ENCODE measurements at regions not wholly inside any gene's neighbourhood (a gene's known extent, or its start where the extent isn't known, plus 50 kb on each side); places are given as distances from the start of the nearest gene placed in this dataset.
A peak's percentile ranks its signal among the peaks of the same experiment; 100 is the strongest.

DNA sequence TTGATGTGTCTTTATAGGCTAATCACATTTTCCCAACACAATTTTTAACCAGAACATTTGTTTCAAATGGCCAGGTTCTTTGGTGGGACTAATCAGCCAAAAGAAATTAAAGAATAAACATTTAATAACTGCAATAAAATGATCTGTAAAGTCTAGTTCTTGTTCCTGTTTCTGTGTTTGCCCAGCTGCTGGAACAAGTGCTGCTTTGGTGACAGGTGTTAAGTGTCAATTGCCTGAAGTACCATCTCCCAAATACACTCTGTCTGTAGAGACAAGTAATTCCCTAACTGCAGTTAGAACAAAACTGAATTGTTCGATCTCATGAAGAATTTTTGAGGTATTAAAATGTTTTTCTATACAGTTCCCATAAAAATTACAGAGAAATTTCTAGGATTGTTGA is 402.3 kb upstream of the CHD1 start:
- H3K9me3 ChIP-seq (ENCODE audit: low read length) = peaks cover 9% of the 10 kb centered on the region; the same call in 1 of the 2 replicates
- peaks cover 7% of the 10 kb centered on the region for H3K4me1 ChIP-seq (ENCODE audit: insufficient read depth, low read length)
- no peak overlapping the region for H3K27ac ChIP-seq (ENCODE audit: low read length)
- no peak overlapping the region for H3K4me2 ChIP-seq (ENCODE audit: low read length)
- no peaks in the 10 kb centered on the region for H3K79me2 ChIP-seq (ENCODE audit: low read length)
- ChIA-PET POLR2A (ENCODE audit: unreplicated experiment) (interaction anchor here (0.7 kb wide), 1 partner anchor 18 kb away, joined by 3 read pairs; no protein-coding TSS in a partner anchor), CTCF (no interaction called here)
- TF ChIP-seq EZH2phosphoT487 (IDR thresholded peaks at IDR 0.05; ENCODE audit: borderline replicate concordance, low read length) = no peak
- TF ChIP-seq, protein P1, sequence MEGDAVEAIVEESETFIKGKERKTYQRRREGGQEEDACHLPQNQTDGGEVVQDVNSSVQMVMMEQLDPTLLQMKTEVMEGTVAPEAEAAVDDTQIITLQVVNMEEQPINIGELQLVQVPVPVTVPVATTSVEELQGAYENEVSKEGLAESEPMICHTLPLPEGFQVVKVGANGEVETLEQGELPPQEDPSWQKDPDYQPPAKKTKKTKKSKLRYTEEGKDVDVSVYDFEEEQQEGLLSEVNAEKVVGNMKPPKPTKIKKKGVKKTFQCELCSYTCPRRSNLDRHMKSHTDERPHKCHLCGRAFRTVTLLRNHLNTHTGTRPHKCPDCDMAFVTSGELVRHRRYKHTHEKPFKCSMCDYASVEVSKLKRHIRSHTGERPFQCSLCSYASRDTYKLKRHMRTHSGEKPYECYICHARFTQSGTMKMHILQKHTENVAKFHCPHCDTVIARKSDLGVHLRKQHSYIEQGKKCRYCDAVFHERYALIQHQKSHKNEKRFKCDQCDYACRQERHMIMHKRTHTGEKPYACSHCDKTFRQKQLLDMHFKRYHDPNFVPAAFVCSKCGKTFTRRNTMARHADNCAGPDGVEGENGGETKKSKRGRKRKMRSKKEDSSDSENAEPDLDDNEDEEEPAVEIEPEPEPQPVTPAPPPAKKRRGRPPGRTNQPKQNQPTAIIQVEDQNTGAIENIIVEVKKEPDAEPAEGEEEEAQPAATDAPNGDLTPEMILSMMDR (conservative IDR thresholded peaks at IDR 0.05; ENCODE audit: low read depth, low read length) = no peak
- TF ChIP-seq EZH2 (IDR thresholded peaks at IDR 0.05; ENCODE audit: low read length, unreplicated experiment) = no peak
- no peaks in the 10 kb centered on the region for H3K9me2 ChIP-seq (replicated peaks; ENCODE audit: low read length)
- H3K36me3 ChIP-seq (ENCODE audit: low read depth, low read length) = no peaks in the 10 kb centered on the region
- ATAC-seq = no peak
- BruUV-seq (replicated peaks) = no TSS peak
- H3K4me3 ChIP-seq (ENCODE audit: low read length) = no peak overlapping the region
- intact Hi-C loops (cut with micrococcal nuclease) = no loop called here
- no peak overlapping the region for H2AFZ ChIP-seq (ENCODE audit: low read length)
- H4K20me1 ChIP-seq (ENCODE audit: low read length) = no peaks in the 10 kb centered on the region
- H3K27me3 ChIP-seq (ENCODE audit: low read length) = no peaks in the 10 kb centered on the region
- H3F3A ChIP-seq (ENCODE audit: low read length, unreplicated experiment) = no peaks in the 10 kb centered on the region
- DNase-seq = no peak
- no peak overlapping the region for H3K9ac ChIP-seq (ENCODE audit: low read length)

DNA sequence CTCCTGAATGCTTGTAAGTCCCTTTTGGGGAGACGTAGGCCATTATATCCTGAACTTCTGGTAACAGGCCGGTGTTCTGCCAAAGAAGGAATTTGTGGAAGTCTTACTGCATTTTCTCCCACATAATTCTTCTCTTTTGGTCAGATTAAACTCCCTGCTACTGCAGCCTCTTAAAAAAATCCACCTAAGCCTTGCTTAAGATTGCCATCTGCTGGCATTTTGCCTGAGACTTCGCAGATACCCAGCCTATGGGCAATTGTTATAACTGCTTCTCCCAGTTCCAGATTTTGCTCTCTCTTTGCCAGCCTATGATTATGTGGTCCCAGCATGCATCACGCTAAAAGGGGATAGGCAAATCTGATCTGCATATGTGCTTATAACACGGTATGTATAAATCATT is 391.6 kb upstream of the CHD1 start:
- H3K9ac ChIP-seq (ENCODE audit: low read length) = no peak overlapping the region
- H3K36me3 ChIP-seq (ENCODE audit: low read depth, low read length) = no peaks in the 10 kb centered on the region
- POLR2A ChIA-PET (ENCODE audit: unreplicated experiment) = no interaction called here
- intact Hi-C loops (cut with micrococcal nuclease) = no loop called here
- no peaks in the 10 kb centered on the region for H3K27me3 ChIP-seq (ENCODE audit: low read length)
- H3K27ac ChIP-seq (ENCODE audit: low read length) = no peak overlapping the region
- BruUV-seq (replicated peaks) = no TSS peak
- no peaks in the 10 kb centered on the region for H3K9me2 ChIP-seq (replicated peaks; ENCODE audit: low read length)
- no peaks in the 10 kb centered on the region for H3F3A ChIP-seq (ENCODE audit: low read length, unreplicated experiment)
- H3K4me2 ChIP-seq (ENCODE audit: low read length) = no peak overlapping the region
- no peaks in the 10 kb centered on the region for H3K9me3 ChIP-seq (ENCODE audit: low read length)
- H3K4me1 ChIP-seq (ENCODE audit: insufficient read depth, low read length) = no peaks in the 10 kb centered on the region
- H4K20me1 ChIP-seq (ENCODE audit: low read length) = no peaks in the 10 kb centered on the region
- CTCF ChIA-PET = no interaction called here
- H3K4me3 ChIP-seq (ENCODE audit: low read length) = no peak overlapping the region
- peak; percentile 45 for DNase-seq
- ATAC-seq = no peak; the same call in 1 of the 2 replicates
- H2AFZ ChIP-seq (ENCODE audit: low read length) = no peak overlapping the region
- no peaks in the 10 kb centered on the region for H3K79me2 ChIP-seq (ENCODE audit: low read length)
- no peak for TF ChIP-seq EZH2phosphoT487 (IDR thresholded peaks at IDR 0.05; ENCODE audit: borderline replicate concordance, low read length)
- TF ChIP-seq EZH2 (IDR thresholded peaks at IDR 0.05; ENCODE audit: low read length, unreplicated experiment) = no peak
- TF ChIP-seq, protein P1 (conservative IDR thresholded peaks at IDR 0.05; ENCODE audit: low read depth, low read length) = no peak

DNA sequence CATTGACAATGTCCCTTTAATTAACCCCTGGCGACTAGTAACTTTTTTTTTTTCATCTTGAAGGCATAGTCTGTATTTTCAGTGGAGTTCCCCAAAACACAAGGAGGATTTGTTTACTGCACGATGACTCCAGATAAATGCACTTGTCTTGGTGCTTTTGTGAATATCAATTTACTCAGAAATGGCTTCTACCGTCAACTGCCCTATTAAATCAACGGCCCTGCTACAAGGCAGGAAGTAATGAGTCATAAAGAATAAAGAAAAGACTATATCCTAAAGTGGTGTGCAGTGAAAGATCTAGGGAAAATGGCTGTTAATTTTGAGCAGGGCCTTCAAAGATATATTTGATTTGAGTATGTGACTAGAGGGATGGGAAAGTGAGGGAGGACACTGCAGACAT is 388.3 kb upstream of the CHD1 start:
- Histone ChIP-seq H3K4me1 (ENCODE audit: insufficient read depth, low read length) (no peaks in the 10 kb centered on the region), H3K4me3 (ENCODE audit: low read length) (no peak overlapping the region), H3K4me2 (ENCODE audit: low read length) (no peak overlapping the region), H2AFZ (ENCODE audit: low read length) (no peak overlapping the region), H3K27ac (ENCODE audit: low read length) (no peak overlapping the region), H3F3A (ENCODE audit: low read length, unreplicated experiment) (no peaks in the 10 kb centered on the region), H3K79me2 (ENCODE audit: low read length) (no peaks in the 10 kb centered on the region), H3K9me3 (ENCODE audit: low read length) (no peaks in the 10 kb centered on the region), H3K9ac (ENCODE audit: low read length) (no peak overlapping the region), H3K27me3 (ENCODE audit: low read length) (no peaks in the 10 kb centered on the region), H4K20me1 (ENCODE audit: low read length) (no peaks in the 10 kb centered on the region), H3K9me2 (replicated peaks; ENCODE audit: low read length) (no peaks in the 10 kb centered on the region), H3K36me3 (ENCODE audit: low read depth, low read length) (no peaks in the 10 kb centered on the region)
- intact Hi-C loops (cut with micrococcal nuclease) = no loop called here
- ATAC-seq (peak; percentile 97), DNase-seq (peak; percentile 30)
- no TSS peak for BruUV-seq (replicated peaks)
- CTCF ChIA-PET = no interaction called here
- POLR2A ChIA-PET (ENCODE audit: unreplicated experiment) = no interaction called here
- TF ChIP-seq EZH2 (IDR thresholded peaks at IDR 0.05; ENCODE audit: low read length, unreplicated experiment) (no peak), EZH2phosphoT487 (IDR thresholded peaks at IDR 0.05; ENCODE audit: borderline replicate concordance, low read length) (no peak)
- TF ChIP-seq, protein P1 (conservative IDR thresholded peaks at IDR 0.05; ENCODE audit: low read depth, low read length) = no peak

Data from PC-3 (cell line).